MV-4-11 (cell line): ENCODE measurements at regions not wholly inside any gene's neighbourhood (a gene's known extent, or its start where the extent isn't known, plus 50 kb on each side); places are given as distances from the start of the nearest gene placed in this dataset.

Source experiments
- DNase-seq: peaks from one replicate; lab custom pipeline; 2025; lab: John Stamatoyannopoulos, UW

- DNase-seq = no peak
These were observed 51.5 kb upstream of the NOTCH1 start for GRCh38 chr9:136597141-136597885.

GRCh38 chr9:136596630-136597031 is 50.8 kb upstream of the NOTCH1 start:
- no peak for DNase-seq

GRCh38 chr9:136596217-136596616 is 50.4 kb upstream of the NOTCH1 start:
- no peak for DNase-seq

- DNase-seq = no peak
These were observed 49.7 kb upstream of the NOTCH1 start for GRCh38 chr9:136595245-136596153.
